Activated CD8-positive, alpha-beta memory T cell treated with anti-CD3 and anti-CD28 coated beads, Interleukin-2, amount 50 U/mL, for 1 hour (primary cell): ENCODE measurements at regions not wholly inside any gene's neighbourhood (a gene's known extent, or its start where the extent isn't known, plus 50 kb on each side); places are given as distances from the start of the nearest gene placed in this dataset.

Experiments used
- DNase-seq: peaks from one replicate; pipeline ENCODE4 v3.0.0-alpha.2; 2020; ENCODE audit errors: extremely low read depth

GRCh38 chr1:25036117-25036546, 106.1 kb upstream of the RUNX3 start:
- no peak for DNase-seq

- no peak for DNase-seq
Observed at GRCh38 chr1:25035523-25036116, 105.5 kb upstream of the RUNX3 start.

- DNase-seq, result no peak
Observed at GRCh38 chr1:25034736-25035522, 104.9 kb upstream of the RUNX3 start.

- DNase-seq, result no peak
Observed at GRCh38 chr1:25033828-25034705, 104.0 kb upstream of the RUNX3 start.

- no peak for DNase-seq
Observed at GRCh38 chr1:25033030-25033827, 103.2 kb upstream of the RUNX3 start.

GRCh38 chr1:25031966-25032667, 102.0 kb upstream of the RUNX3 start:
- peak; percentile 51 for DNase-seq

- DNase-seq, result peak; percentile 47
Observed at GRCh38 chr1:25031601-25031965, 101.5 kb upstream of the RUNX3 start.

- peak; percentile 55 for DNase-seq
Observed at GRCh38 chr1:25030674-25031589, 100.9 kb upstream of the RUNX3 start.

GRCh38 chr1:25030012-25030411, 99.9 kb upstream of the RUNX3 start:
- no peak for DNase-seq

GRCh38 chr1:25028907-25029599, 99.0 kb upstream of the RUNX3 start:
- DNase-seq, result no peak

- DNase-seq, result no peak
Observed at GRCh38 chr1:25028587-25028906, 98.5 kb upstream of the RUNX3 start.

GRCh38 chr1:25027822-25028586, 97.9 kb upstream of the RUNX3 start:
- no peak for DNase-seq

GRCh38 chr1:25026730-25027450, 96.8 kb upstream of the RUNX3 start:
- DNase-seq, result no peak

- no peak for DNase-seq
Observed at GRCh38 chr1:25026304-25026703, 96.2 kb upstream of the RUNX3 start.

- no peak for DNase-seq
Observed at GRCh38 chr1:25024615-25025350, 94.7 kb upstream of the RUNX3 start.

- DNase-seq, result no peak
Observed at GRCh38 chr1:25023826-25024225, 93.8 kb upstream of the RUNX3 start.

- no peak for DNase-seq
Observed at GRCh38 chr1:25023190-25023578, 93.1 kb upstream of the RUNX3 start.
